GM19240 (cell line): ENCODE measurements at regions not wholly inside any gene's neighbourhood (a gene's known extent, or its start where the extent isn't known, plus 50 kb on each side); places are given as distances from the start of the nearest gene placed in this dataset.
"Not testable (repeated sequence)": the region's sequence is repeated elsewhere in the genome, so short reads cannot be mapped to it uniquely, and the experiment has no call there.

ENCODE experiments used
- DNase-seq: peaks from one replicate; pipeline ENCODE4 v3.0.0; 2011; ENCODE audit warnings: low spot score; ENCODE audit not compliant: insufficient read length

DNA sequence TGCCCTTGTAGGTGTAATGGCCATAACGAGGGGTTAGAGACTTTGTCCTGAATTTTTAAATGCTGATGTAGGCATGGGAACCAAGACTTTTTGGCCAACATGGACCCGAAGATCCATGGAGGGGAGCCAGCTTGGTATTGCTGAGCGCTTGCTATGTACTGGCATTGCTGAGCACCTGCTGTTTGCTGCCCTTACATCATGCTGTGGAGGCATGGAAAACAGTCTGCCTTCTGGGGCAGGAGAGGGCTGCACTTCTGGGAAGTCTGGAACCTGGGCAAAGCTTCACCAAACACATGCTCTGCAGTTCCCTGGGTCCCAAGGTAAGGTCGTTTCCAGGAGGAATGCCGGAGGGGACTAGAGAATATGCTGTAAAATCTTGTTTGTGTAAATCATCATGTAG lies 86.3 kb upstream of the CNIH3 start:
- no peak for DNase-seq

DNA sequence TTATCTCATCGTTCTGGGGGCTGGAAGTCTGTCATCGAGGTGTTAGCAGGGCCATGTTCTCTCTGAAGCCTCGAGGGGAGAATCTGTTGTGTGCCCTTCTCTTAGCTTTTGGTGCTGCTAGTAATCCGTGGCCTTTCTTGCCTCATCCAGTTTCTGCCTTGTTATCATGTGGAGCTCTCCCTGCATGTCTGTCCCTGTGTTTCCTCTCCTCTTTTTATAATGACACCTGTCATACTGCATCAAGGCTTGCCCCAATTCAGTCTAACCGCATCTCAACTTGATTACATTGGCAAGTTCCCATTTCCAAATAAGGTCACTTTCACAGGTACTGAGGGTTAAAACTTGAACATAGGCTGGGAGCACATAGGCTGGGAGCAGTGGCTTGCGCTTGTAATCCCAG lies 82.6 kb upstream of the CNIH3 start:
- no peak for DNase-seq

DNA sequence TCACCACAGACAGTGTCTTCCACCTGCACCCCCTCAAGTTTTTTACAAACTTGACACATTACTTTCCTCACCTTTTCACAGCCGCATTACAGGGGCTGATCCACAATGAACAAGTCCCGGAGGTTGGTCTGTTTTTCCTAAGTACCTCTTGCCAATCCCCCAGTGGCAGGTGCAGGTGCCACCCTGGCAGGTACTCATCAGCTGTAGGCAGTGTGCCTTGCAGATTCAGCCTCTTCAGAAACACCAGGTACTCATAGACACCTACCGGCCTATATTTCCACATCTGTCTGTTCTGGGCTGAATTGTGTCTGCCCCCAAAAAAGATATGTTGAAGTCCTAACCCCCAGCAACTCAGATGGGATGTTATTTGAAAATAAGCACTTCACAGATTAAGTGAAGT lies 81.4 kb upstream of the CNIH3 start:
- DNase-seq: no peak

DNA sequence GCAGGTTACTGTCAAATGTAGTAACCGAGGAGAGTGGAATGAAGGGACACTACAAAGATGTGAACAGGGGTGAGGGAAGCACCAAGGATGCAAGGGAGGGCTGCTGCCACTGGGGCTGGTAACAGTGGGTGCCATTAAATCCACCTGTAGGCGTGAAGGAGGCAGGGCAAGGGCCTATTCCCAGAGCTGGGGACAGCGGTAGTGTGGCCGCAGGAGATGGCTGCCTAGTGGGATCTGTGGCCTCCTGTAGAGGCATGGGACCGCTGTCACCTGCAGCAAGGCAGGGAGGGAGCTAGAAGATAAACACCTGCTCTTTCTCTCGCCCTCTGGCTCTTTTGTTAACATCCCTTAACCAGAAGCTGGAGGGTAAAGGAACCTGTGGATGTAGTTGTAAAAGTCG lies 80.5 kb upstream of the CNIH3 start:
- DNase-seq: no peak

DNA sequence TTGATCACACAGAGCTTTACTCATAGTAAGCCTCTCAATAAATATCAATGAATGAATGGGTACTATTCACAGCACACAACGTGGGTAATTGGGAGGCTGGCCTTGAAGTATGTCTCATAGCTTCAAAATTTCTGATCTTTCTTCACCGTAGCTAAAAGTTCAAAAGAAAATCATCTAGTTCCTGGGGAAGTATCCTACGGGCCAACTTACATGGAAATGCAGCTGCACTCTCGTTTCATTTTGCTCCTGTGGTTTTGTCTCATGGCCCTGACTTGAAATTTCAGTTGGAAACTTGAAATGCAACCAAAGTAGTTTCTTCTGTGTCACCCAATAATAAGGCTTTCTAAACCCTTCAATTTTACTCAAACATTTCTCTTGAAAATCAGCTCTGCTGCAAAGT lies 76.1 kb upstream of the CNIH3 start:
- DNase-seq: no peak

DNA sequence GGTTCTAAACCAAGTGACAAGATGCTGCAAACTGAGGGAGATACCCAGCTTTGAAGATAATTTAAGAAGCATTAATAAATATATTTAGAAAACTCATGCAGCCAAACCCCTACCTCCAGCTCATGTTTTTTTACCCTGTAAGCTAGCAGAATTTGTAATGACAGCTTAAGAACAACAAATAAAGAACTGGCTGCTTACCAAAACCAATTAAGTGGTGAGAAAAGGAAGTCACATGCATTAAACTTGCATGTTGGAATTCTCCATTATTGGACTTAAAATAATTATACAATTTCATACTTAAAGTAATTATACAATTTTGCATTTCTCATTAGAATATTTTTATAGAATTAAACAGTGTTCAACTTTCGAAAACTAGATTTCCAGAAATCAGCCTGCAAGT lies 75.6 kb upstream of the CNIH3 start:
- no peak for DNase-seq

DNA sequence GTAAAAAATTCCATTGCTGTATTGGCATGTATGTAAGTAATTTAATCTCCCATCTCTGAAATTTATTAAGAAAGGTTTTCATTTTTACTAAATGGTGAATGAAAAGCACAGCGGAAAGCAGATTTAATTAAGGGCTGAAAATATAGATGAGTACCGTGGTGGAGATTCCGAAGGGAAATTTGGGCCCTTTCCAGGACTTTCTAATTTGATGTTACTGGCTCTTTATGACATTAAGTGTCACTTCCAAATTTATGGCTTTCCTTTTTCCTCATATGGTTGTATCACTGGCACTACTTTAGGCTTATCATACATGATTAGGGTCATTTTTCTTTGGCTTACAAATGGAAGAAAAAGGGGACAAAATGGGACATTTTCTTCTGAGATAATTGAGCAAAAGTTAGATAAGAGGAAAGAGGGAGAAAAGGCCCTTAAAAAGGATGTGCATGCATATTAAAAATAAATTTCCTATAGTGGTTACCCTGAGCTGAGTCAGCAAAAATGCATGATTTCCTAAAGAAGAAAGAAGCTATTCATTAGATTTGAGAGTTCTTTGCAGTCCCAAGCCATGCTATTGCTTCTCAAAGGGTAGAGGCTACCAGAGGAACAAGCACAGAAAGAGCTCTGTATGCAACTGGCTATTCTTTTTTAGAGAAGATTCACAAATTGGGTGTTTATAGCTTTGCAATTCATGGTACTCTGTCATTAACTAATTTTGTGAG lies 74.9 kb upstream of the CNIH3 start:
- no peak for DNase-seq

DNA sequence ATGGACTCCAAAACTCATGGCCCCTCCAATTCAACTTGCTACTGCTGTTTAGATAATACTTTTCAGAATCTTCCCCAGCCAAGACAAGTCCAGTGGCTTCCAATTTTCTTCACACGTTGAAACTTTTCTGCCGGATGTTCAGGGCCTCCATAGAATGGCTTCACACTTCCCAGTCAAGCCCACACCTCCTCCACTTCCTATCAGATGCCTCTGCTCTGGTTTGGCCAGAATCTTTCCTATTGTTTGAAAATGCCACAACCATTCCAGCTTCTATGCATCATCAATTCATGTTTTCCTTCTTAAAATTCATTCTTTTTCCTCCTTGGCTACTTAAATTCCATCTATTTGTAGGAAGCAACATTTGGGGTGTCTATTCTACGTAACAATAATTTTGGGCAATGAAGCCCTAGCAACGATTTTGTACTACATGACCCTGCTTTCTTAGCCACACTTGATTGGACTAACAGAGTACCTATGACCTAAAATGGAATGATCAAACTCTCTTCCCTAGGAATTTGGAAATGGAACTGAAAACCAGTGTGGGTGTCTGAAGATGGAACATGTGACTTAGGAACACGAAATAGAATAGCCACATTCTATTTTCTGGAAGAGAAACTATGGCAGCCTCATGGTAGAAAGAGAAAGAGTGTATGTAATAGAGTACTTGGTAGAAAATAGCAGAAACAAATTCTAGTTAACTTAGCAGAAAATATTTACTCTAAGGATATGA lies 74.1 kb upstream of the CNIH3 start:
- DNase-seq: no peak

DNA sequence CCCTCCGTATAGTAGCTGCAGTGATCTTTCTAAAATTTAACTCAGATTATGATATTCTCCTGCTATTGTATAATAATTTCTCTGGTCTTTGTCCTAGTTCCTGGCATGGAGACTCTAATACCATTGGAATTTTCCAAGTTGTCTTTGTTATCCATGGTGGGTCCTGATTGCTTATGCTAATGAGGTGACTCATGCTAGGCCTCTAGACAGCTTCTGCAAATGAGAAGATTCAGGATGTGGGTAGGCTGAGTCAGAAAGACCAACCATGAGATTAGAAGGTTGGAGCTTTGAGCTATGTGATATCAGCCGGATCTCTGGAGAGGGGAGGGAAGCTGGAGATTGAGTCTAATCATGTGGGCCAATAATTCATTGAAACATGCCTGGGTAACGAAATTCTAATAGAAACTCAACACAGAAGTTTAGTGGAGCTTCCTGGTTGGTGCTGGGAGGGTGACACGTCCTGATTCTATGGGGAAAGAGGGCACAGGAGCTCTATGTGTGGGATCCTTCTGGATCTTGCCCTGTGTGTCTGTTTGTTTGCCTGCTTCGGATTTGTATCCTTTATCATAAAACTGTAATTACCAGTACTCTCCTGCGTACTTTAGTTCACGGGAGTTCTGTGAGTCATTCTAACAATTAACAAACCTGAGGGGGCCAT lies 73.2 kb upstream of the CNIH3 start:
- DNase-seq: no peak

DNA sequence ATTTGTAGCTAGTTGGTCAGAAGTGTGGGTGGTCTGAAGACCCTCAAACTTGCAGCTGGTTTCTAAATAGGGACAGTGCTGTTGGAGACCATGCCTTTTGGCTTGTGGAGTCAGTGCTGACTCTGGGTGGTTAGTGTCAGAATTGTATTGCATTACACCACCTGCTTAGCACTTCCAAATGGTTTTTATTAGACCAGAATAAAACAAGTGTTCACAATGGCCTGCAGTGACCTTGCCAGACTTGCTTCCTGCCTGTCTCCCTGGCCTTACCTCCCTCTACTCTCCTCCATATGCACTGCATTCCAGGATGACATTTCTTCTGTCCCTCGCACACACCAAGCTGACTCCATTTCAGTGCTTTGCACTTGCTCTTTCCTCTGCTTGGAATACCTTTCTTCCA lies 72.7 kb upstream of the CNIH3 start:
- DNase-seq: no peak

DNA sequence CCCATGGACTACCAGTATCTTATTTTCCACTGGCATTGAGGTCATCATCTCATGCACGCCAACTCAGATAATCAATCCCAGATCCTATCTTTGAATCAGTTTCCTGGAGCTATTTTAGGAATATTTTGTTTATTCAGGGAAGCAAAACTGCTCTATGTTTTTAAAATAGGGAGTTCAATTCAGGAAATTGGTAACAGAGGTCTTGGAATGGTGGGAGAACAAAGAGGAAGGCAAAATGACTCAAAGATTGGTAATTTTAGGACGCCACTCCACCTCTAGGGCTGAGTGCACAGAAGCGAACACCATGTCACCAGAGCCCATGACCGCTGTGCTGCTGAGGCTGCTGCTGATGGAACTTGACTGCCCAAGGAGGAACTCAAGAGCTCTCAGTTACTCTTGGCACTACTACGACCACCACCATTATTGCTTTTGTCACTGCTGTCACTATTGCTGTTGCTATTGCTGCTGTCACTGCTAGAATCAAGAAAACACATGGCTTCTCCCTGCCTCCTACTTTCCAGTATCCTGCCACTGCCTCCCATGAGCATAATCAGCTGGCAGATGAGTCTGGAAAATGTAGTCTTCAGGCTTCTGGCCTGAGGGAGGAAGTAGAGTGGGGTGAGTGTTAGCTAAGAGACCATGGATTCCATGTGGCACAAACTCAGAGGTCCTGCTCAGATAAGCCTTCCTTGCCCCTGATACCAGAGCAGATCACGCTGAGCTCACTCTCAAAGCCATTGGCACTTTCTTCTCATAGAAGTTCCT lies 71.6 kb upstream of the CNIH3 start:
- no peak for DNase-seq

DNA sequence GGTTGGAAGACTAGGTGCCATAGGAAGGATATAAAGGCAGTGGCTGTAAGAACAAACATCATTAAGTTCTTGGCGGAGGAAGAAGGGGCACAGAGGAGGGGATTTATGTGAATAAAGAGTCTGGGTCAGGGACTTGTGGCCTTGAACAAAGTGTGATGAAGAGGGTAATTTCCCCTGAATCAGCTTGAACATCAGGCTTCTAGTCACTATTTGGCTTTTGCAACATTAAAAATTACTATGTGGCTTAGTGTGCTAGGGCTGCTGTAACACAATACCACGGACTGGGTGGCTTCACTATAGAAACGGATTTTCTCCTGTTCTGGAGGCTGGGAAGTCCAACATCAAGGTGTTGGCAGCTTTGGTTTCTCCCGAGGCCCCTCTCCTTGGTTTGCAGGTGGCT lies 70.5 kb upstream of the CNIH3 start:
- no peak for DNase-seq

DNA sequence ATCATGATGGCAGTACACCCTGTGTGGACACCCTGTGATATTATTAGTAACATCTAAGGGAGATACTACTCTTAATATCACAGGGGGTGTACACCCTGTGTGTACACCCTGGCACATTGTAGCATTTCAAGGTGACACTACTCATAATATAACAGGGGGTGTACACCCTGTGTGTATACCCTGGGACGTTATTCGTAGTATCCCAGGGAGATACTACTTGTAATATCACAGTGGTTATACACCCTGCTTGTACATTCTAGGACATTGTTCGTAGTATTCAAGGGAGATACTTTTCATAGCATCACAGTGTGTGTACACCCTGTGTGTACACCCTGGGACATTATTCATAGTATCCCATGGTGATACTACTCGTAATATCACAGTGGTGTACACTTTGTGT lies 67.4 kb upstream of the CNIH3 start:
- no peak for DNase-seq

DNA sequence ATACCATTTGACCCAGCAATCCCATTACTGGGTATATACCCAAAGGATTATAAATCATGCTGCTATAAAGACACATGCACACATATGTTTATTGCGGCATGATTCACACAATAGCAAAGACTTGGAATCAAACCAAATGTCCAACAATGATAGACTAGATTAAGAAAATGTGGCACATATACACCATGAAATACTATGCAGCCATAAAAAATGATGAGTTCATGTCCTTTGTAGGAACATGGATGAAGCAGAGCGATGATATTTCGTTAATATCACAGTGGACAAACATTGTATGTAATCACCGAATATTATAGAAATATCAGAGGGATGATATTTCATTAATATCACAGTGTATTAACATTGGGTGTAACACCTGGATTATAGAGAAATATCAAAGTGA lies 64.9 kb upstream of the CNIH3 start:
- not testable (repeated sequence) for DNase-seq

DNA sequence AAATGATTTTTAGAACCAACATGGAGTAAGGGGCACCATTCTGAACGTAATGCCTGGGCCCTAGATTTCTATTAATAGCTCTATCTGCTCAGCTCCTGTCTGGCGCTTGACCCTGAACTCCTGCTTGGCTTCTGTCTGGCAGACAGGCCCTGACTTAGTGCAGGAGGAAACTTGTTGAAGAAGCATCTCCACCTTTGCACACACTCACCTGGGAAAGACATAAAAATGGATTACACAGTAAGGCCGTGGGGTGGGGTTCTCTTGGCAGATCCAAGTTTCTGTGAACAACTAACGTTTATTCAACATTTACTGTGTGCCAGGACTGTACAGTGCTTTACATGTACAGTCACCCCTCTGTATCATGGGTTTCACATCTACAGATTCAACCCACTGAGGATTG lies 62.1 kb upstream of the CNIH3 start:
- no peak for DNase-seq

DNA sequence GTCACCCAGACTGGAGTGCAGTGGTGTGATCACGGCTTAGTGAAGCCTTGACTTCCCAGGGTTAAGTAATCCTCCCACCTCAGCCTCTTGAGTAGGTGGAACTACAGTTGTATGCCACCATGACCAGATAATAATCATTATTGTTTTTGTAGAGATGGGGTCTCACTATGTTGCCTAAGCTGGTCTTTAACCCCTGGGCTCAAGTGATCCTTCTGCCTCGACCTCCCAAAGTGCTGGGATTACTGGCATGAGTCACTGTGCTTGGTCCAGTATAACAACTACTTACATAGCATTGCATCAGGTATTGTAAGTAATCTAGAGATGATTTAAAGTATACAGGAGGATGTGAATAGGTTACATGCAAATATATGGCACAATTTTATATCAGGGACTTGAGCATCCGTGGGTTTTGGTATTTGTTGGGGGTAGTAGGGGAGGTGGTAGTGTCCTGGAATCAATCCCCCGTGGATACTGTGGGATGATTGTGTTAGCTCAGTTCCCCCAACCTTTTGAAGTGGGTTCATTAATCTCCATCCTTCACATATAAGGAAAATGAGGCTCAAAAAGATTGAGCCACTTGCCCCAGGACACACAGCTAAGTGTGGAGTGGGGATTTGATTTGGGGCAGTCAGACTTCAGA lies 61.4 kb upstream of the CNIH3 start:
- DNase-seq: no peak

DNA sequence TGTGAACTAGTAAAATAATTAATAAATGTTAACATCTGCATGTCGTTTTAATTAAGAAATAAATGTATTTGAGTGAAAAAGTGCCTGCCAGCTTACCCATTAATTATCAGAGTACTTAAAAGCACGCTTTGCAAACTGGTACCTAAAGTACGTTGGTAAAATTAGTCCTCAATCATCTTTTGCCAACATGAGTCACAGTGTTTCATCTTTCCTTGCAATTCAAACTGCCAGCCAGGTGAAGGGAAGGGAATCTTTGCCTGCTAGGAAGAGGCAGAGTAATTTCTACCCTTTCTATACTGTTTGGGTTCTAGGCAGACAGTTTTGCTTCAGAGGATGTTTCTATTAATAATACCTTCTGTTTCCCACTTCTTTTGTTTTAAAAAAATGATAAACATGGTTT lies 57.2 kb upstream of the CNIH3 start:
- DNase-seq: no peak

DNA sequence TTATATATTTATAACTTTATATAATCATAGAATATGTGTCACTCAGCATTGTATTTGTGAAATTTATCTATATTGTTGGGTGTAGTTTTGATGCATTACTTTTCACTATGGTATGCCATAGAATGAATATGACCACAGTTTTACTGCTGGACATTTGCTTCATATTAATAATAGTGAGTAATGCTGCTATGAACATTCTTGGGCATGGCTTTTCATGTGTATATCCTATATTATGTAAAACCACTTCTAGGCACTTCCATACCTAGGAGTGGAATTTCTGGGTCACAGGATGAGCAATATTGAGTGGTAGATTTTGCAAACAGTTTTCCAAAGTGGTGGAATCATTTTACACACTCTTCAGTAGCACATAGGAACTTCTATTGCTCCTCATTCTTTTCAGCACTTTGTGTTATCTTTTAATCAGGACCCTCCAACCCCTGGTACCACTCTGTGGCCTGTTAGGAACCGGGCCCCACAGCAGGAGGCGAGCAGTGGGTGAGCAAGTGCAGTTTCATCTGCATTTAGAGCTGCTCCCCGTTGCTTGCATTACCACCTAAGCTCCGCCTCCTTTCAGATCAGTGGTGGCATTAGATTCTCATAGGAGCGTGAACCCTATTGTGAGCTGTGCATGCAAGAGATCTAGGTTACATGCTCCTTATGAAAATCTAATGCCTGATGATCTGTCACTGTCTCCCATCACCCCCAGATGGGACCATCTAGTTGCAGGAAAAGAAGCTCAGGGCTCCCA lies 56.0 kb upstream of the CNIH3 start:
- DNase-seq: no peak

DNA sequence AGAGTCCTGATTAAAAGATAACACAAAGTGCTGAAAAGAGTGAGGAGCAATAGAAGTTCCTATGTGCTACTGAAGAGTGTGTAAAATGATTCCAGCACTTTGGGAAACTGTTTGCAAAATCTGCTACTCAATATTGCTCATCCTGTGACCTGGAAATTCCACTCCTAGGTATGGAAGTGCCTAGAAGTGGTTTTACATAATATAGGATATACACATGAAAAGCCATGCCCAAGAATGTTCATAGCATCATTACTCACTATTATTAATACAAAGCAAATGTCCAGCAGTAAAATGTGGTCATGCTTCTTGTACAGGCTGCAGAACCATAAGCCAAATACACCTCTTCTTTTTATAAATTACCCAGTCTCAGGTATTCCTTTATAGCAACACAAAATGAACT lies 53.2 kb upstream of the CNIH3 start:
- DNase-seq: not testable (repeated sequence)

DNA sequence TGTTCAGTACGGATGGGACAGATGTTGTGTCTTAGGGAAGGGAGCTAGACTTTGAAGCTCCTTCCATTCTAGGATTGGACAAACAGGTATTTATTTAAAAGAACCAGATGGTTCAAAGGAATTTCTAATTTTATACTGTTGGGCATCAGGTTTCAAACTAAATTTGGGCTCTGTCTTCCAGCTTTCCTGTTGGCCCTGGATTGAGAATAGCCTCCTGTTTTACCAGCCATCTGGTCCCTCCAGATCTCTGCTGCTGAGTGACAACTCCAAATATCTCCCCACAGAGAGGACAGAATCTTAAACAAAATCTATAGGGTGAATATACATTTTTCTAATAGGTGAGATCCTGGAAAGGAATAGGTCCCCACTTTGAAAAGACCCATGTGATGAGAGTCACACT lies 52.5 kb upstream of the CNIH3 start:
- DNase-seq: no peak
